SH-SY5Y (cell line): ENCODE measurements at regions not wholly inside any gene's neighbourhood (a gene's known extent, or its start where the extent isn't known, plus 50 kb on each side); places are given as distances from the start of the nearest gene placed in this dataset.

ENCODE experiments used
- GATA2 ChIP-seq: IDR thresholded peaks from 2 replicates; pipeline ENCODE4 v1.6.1; 2011; ENCODE audit warnings: mild to moderate bottlenecking, low read depth, low read length
- GATA3 ChIP-seq: IDR thresholded peaks from 2 replicates; pipeline ENCODE4 v1.6.1; 2011; ENCODE audit warnings: low read depth, mild to moderate bottlenecking, low read length, moderate library complexity

DNA sequence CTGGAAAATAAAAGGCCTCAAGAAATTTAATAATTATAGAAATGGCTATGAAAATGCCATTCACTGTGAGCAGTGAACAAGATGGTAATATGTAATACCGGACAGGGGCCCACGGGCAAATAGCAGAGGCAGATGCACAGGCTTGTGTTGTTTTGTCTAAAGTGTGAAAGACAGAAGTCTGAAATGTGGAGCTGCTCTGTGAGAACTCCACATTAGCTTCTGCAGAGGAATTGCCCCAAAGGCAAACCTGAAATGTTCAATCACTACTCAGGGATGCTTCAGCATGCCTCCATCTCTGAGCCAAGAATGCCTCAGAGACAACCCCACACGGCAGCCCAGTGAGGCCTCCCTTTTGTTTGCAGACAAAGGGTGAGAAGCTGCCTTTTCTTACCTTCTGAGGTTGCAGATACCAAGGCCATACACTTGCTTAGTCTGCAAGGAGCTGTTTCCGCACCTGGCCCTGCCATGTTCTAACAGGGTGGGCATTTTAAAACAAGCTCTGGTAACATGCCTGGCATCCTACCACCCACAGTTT is 124.3 kb upstream of the CXCL14 start:
- no peak for TF ChIP-seq GATA2
- no peak for TF ChIP-seq GATA3
